HG03135 (cell line): ENCODE measurements at regions not wholly inside any gene's neighbourhood (a gene's known extent, or its start where the extent isn't known, plus 50 kb on each side); places are given as distances from the start of the nearest gene placed in this dataset.

ENCODE experiments used
- ATAC-seq: cut with Tn5 transposase; IDR thresholded peaks from one replicate; pipeline ENCODE4 v1.9.1; 2021; ENCODE audit warnings: mild to moderate bottlenecking, moderate library complexity; ENCODE audit not compliant: unreplicated experiment

DNA sequence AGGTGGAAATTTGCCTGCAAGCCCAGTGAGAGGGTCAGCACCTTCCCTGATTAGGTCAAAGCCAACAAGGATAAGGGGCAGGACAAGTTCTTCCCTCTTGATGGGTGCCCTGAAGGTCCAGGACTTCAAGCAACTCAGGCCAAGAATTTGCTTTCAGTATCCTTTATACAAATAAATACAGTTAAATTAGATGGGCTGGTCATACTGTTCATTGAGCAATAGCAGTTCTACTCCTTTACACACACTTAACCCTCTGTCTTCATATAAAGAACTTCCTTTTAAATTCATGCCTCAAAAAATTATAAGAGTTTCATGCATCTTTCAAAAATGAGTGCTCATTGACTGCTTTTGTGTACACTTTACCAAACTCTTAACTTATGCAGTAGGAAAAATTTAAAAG is 392.0 kb downstream of the SPRY1 start:
- ATAC-seq, result no peak

GRCh38 chr4:123790681-123791080 is 394.1 kb downstream of the SPRY1 start:
- ATAC-seq, result no peak

DNA sequence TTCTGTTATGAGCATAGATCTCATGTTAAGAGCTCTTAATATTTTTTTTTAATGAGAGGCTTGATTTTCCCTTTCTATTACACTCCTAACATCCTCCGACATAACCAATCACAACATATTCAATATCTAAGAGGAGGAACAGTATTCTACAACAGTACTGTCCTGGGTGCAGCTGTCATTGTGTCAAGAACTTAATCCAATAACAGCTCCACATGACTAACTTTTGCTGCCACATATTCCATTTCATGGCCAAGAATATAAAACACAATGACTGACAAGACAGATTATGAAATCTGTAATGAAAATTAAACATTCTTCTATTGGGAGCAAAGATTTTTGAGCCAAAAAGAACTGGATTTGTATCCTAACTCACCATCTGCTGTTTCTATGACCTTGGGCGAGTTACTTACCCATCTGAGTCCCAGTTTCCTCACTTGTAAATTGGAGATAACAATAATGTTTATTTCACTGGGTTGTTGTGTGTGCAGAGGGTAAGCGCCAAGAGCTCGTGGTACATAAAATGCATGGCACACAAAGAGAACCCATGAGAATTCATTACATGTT is 405.6 kb downstream of the SPRY1 start:
- ATAC-seq, result no peak

DNA sequence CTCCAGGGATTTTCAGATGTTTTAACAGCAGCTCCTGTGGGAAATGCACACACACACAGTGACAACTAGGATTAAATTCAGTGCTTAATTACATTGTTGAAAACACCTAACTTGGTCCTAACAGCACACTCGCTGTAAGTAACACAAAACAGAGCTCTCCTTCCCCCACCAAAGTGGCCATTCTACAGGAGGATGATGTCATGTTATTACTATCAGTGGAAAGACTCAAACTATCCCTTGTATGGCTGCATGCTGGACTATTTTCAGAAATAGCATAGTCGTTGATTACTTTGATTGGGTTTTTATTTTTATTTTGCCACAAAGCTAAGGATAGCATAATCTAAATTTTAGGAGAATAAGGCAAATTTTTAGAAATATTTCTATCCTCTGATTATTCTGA is 406.3 kb downstream of the SPRY1 start:
- no peak for ATAC-seq

DNA sequence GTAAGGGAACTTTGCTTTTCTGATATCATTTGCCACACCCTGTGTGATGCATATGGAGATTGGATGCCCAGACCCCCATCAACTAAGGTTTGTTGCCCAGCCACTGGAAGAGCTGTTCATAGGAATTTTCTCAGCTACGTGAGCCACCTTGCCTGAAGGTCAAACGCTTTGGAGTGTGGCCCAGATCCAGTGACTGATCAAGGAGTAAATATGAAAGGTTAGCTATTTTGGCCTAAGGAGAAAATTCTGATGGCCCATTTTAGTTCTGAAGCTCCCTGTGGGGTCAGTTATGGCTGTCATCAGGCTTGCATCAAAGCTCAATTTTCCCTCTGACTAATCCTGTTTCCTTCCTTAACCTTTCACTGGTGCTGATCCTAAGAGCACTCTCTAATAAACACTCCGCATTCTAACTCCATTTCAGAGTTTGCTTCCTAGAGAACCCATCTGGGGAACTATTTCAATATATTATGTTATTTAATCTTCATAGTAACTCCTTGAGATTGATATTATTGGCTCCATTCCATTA is 407.7 kb downstream of the SPRY1 start:
- no peak for ATAC-seq

DNA sequence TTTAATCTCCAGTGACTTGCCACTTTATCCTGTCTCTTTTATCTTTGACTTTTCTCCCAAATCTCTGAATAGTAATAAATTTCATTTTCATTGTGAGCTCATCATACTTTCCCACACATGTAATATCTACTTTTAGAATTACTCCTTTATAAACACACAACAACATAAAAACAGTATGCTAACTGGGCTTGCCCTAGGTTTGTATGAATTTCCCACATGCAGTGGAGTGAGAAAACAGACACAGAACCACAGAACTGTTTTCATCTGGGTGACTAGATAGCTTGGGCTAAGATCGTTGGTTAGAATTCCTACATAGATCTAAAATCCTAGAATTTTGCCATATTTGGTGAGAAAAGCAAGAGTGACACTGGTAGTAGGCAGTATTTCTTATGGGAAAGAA is 409.5 kb downstream of the SPRY1 start:
- ATAC-seq, result no peak

GRCh38 chr4:123807187-123807586 is 410.6 kb downstream of the SPRY1 start:
- no peak for ATAC-seq

DNA sequence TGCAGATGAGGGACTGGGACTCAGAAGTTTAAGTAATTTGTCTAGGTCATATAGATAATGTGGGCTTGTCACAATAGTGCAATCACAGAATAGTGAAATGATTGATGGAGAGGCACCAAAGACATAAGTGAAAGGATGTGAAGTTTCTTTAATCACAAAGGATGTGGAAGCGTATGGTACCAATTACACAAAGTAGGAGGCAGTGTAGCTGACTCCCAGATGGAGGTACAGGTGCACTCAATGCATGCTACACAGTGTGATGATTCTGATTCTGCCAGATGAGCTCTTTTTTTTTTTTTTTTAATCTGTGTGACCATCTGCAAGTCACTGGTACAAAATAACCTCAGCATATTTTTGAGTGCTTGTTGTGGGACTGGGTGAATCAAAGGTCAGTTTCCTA is 411.3 kb downstream of the SPRY1 start:
- ATAC-seq, result no peak

GRCh38 chr4:123809864-123810263 is 413.3 kb downstream of the SPRY1 start:
- no peak for ATAC-seq

DNA sequence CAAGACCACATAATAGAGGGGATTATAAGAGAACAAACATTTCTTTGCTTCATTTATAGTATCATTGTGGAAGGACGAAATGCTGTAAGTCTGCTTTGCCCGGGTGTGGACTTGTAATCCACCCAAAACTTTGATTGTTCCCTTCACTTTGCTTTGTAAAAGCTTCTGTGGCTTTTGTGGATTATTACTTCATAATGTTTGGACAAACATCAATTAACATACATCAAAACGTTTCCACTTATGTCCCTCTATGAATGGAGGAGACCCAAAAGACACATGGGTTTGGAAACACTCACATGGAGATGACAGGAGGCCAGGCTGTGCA is 415.4 kb downstream of the SPRY1 start:
- no peak for ATAC-seq

- no peak for ATAC-seq
These were observed 417.3 kb downstream of the SPRY1 start for GRCh38 chr4:123813901-123814300.

- no peak for ATAC-seq
These were observed 419.9 kb downstream of the SPRY1 start for GRCh38 chr4:123816462-123816861.

- no peak for ATAC-seq
These were observed 420.6 kb downstream of the SPRY1 start for GRCh38 chr4:123817025-123817688.

GRCh38 chr4:123819362-123820035 is 422.9 kb downstream of the SPRY1 start:
- ATAC-seq, result no peak

DNA sequence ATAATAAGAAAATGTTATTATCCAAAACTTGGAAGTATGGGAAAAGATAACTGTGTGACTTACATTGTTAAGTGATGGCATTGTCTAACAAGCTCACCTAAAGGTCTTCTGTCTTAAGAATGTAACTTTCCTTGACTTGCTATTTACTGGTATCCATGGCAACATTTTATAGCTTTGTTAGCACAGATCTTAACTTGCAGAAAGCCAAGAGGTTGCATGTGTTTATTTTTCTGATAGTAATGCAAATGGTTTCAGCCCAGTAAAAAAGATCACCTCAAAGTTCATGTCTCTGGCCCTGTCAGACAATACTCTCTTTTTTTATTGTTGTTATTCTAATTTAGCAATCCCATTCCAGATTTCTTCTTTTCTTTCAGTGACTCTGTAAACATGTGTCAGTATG is 425.3 kb downstream of the SPRY1 start:
- no peak for ATAC-seq

DNA sequence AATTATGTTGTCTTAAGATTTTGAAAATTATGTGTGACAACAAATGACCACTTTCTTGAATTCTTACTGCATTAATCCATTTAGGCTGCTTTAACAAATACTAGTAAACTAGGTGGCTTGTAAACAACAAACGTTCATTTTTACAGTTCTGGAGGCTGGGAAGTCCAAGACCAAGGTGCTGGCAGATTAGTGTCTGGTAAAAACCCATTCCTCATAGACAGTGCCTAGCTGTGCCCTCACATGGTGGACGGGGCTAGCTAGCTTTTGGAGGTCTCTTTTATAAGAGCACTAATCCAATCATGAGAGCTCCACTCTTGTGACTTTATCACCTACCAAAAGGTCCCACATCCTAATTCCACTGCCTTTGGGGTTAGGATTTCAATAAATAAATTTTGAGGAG is 425.8 kb downstream of the SPRY1 start:
- no peak for ATAC-seq

GRCh38 chr4:123823244-123823643 is 426.6 kb downstream of the SPRY1 start:
- ATAC-seq, result no peak

GRCh38 chr4:123824524-123824923 is 427.9 kb downstream of the SPRY1 start:
- no peak for ATAC-seq

DNA sequence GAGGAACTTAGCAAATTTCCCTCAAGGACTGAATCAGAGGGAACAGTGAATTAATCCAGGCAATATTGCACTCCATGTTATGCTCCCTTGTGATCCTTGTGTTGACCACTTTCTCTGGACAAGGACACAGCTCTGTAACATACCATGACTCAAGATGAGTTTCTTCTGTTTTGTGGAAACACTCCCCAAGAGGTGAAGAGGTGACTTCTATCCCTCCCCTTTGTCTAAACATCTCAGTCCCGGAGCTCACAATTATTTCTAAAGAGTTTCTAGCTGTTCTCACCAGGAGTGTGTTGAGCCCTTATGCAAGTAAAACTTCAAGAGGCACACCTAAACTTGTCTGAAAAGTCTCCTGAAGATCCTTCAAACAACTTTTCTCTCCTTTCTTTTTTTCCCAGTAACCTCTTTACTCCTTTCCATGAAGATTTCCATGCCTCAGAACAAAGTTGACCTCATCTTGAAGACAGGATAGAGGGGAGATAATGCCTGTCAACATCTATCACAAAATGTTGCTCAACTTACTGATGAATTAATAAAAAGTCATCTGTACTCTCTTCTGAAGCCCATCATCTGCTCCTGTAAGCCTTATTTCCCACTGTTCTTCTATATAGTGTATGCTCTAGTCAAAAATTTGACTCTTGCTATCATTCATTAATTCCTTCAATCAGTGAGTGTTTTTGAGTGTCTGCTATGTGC is 429.1 kb downstream of the SPRY1 start:
- no peak for ATAC-seq

GRCh38 chr4:123826896-123827295 is 430.3 kb downstream of the SPRY1 start:
- ATAC-seq, result no peak

DNA sequence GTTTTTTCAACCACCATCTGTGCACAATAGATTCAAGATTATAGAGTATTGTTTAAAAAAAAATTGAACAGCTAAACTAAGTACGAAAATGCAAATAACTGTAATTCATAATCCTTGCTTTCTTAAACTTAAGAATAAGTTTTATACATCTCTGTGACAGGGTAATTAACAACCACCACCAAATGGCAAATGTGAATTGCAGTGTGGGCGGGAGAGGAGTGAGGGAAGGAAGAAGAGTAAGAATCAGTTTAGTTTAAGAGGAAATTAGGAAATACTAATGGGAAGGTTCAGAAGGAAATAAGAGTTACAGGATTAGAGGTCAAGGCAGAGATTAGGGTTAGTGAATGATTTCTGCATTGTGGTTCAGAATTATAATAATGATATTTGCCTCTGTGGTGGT is 430.9 kb downstream of the SPRY1 start:
- no peak for ATAC-seq

- no peak for ATAC-seq
These were observed 434.3 kb downstream of the SPRY1 start for GRCh38 chr4:123830930-123831329.
